Stimulated activated CD4-positive, alpha-beta T cell treated with anti-CD3 and anti-CD28 coated beads, Interleukin-15, amount 100 ng/mL, for 1 hour (primary cell): ENCODE measurements at regions not wholly inside any gene's neighbourhood (a gene's known extent, or its start where the extent isn't known, plus 50 kb on each side); places are given as distances from the start of the nearest gene placed in this dataset.
"Not testable (repeated sequence)": the region's sequence is repeated elsewhere in the genome, so short reads cannot be mapped to it uniquely, and the experiment has no call there.

Experiments used
- DNase-seq, 2 donors: peaks; one replicate each; pipeline ENCODE4 v3.0.0-alpha.2; 2020; ENCODE audit warnings: low read depth in 1 of 2, low spot score in 1 of 2

- DNase-seq = no peak
These were observed 276.3 kb downstream of the NDUFA10 start for GRCh38 chr2:239748811-239749210.

- no peak for DNase-seq
These were observed 277.4 kb downstream of the NDUFA10 start for GRCh38 chr2:239747771-239748170.

GRCh38 chr2:239747274-239747673 lies 277.9 kb downstream of the NDUFA10 start:
- no peak for DNase-seq

GRCh38 chr2:239746559-239747246 lies 278.4 kb downstream of the NDUFA10 start:
- DNase-seq = no peak

DNA sequence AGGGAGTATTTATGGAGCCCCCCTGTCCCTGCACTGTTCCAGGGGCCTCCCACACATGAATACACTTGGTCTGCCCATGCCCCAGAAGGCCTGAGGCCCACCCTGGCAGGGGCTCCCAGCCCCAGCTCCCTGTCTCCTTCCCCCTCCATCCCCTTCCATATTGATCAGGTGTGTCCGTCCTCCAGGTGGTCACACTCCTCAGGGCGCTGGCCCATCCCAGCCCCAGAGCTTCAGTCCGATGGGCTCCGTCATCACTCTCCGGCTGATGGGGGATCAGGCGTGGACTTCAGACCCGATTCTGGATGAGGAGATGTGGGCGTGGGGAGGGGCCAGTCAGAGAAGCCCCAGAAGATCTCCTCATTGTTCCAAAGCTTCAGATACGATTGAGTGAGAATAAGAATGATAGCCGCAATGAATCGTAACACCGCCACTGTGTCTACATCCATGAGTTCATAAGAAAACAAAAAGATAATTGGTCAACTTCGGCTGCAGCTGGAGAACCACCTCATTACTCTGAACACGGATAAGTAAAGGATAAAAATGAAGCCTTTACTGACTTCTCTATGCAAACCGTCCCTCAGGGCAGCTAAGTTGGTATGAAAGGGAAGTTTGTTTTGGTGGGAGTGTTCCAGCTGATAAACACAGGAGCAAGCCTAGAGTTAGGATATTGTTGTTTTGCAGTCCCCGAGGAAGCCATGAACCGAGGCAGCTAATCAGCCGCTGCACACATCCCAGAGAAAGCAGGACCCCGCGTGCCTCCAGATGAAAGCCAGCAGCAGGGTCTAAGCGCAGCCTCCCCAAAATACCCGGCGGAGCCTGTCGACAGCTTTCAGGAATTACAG lies 279.5 kb downstream of the NDUFA10 start:
- no peak for DNase-seq

- DNase-seq = no peak
These were observed 280.3 kb downstream of the NDUFA10 start for GRCh38 chr2:239744706-239745340.

- no peak for DNase-seq
These were observed 281.9 kb downstream of the NDUFA10 start for GRCh38 chr2:239743206-239743605.

DNA sequence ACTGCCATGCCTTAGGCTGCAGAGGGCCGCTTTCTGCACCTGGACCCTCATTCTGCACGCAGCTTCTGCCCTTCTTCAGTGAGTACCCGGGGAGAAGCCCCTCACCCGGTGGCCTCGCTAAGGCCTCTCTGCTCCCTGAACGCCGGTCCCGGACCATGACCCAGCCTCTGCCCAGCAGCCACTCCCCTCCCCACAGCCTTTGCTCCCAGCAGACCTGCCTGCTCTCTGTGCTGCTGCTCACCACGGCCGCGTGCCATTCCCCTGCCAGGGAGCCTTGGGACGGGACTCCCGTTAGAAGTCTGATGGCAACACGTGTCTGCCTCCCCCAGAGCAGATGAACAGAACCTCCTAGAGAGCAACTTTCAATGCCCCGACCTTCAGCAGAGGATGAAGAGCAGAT lies 282.8 kb downstream of the NDUFA10 start:
- DNase-seq = no peak

DNA sequence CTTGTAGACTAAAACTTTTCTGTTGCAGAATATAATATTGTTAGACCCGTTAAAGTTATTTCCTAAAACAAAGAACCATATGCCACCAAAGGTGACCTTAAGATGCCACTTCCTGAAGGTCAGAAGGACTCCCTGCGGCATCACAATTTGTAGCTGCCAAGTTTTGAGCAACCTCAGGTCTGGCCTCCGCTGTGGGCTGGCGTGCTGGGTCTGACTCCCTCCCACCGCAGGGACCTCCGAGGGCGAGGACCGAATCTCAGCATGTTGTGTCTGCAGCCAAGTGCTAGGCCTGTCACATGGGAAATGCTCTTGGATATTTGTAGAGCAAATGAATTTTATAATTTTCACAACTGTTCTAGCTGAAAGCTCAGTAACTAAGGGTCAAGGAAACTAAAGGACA lies 285.9 kb downstream of the NDUFA10 start:
- no peak for DNase-seq

- no peak for DNase-seq
These were observed 287.0 kb downstream of the NDUFA10 start for GRCh38 chr2:239738159-239738558.

DNA sequence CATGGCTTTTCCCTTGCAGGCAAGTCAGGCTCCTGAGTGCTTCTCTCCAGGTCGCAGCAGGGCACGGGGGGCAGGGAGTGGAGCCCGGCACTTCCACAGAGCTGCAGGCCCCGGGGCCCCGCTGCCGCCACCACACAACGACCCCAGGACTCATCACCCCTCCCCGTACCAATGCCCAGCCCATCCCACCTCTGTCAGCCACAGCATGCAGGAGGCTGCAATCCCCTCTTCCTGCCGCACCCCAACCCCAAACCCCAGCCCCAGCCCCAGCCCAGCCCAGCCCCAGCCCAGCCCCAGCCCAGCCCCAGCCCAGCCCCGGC lies 288.0 kb downstream of the NDUFA10 start:
- no peak for DNase-seq

GRCh38 chr2:239736358-239737143 lies 288.6 kb downstream of the NDUFA10 start:
- no peak for DNase-seq

GRCh38 chr2:239735829-239736357 lies 289.2 kb downstream of the NDUFA10 start:
- no peak for DNase-seq

DNA sequence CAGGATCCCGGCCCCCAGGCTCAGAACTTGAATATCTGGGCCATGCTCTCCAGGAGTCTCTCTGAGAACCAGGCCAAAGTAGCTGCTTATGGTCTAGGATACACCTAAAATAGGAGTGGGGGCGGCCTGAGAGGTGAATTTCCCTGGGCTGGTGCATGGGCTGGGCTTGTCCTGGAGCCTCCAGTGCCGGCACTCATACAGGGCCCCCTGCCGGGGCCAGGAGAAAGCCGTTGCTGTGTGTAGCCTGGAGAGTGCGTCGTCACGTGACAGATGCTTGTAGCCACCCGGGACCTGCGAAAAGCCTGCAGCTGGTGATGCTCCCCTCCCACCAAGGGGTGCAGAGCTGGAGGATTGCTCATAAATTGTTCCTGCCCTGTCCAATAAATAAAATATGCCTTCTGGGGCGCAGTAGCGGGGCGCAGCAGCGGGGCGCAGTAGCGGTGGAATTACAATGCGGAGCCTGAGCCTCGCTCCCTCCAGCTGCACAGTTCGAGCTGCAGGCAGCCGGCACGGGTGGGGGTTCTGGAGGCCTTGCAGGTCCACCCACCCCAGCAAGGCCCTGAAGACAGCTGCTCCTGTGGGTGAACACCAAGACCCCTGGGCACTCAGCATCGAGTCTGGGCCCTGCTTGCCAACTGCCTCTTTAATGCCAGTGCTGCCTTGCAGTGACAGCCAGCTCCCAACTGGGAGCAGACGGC lies 289.9 kb downstream of the NDUFA10 start:
- no peak for DNase-seq

DNA sequence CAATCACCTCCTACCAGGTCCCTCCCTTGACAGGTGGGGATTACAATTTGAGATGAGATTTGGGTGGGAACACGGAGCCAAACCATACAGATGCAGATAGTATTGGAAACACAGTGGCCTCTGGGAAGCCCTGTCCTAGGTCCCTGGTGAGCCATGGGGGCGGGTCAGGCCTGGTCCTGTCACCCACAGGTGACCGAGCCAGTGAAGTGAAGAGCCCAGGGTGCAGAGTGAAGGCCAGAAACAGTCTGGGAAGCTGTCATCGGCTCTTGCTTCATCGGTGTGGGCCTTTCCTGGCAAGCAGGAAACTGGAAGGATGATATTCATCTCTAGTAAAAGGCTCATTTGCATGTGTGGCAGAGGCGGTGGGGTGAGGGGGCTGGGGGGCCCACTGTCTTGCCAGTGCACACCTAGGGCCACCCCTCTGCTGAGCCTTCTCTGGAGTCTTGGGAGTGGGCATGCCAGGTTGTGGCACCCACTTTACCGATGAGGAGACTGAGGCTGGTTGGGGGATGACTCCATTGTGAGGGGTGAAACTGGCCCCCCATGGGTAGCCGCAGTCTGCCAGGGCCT lies 290.6 kb downstream of the NDUFA10 start:
- no peak for DNase-seq

DNA sequence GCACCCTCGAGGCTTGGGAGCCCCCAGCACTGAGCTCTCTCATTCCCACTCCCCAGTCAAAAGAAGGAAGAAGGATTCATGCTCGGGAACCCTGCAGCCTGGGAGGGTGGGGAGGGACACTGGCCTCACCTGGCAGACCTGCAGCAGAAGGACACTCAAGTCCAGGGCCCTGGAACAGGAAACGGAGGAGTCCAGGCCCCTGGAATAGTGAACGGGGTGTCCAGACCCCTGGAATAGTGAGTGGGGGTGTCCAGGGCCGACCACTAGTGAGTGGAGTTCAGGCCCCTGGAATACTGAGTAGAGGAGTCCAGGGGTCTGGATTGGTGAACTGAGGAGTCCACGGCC lies 292.5 kb downstream of the NDUFA10 start:
- DNase-seq = no peak

DNA sequence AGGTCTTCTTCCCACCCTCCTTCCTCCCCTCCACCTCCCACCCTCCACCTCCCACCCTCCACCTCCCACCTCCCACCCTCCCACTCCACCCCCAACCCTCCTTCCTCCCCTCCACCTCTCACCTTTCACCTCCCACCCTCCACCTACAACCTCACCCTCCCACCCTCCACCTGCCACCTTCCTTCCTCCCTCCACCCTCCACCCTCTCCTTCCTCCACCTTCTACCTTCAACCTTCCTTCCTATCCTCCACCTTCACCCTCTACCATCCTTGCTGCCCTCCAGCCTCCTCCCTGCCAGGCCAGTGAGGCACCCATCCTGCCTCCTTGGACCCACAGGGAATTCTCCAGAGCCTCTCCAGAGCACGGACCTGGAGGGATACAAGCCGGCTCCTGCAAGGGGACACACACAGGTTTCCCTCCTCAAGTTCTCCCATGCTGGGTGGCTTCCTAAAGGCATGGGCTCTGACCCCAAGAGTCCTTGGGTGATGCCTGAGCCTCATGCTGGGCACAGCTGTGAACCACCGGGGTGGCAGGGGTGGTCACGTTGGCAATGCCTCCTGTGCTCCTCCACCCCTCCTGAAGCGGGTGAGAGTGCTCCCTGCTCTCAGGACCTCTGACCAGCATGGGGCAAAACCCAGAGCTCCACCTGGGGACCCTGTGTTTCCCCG lies 293.0 kb downstream of the NDUFA10 start:
- DNase-seq = no peak

DNA sequence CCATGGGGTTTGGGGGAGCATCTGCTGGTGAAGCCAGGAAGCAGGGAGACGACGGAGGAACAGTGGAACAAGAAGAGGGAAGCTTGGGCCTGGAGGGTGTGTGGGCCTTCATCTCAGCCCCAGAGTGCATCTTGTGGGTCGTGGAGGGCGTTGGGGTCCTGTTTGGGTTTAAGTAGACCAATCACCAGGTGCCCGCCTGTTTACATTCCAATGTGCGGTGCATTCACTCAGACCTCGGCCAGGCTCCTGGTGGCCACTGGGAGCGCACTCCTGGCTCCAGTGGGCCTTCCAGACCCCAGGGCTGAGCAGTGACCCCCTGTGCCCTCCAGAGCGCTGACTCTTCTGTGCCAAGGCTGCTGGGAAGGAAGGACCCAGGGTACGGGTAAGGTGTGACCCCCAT lies 293.7 kb downstream of the NDUFA10 start:
- DNase-seq = no peak

DNA sequence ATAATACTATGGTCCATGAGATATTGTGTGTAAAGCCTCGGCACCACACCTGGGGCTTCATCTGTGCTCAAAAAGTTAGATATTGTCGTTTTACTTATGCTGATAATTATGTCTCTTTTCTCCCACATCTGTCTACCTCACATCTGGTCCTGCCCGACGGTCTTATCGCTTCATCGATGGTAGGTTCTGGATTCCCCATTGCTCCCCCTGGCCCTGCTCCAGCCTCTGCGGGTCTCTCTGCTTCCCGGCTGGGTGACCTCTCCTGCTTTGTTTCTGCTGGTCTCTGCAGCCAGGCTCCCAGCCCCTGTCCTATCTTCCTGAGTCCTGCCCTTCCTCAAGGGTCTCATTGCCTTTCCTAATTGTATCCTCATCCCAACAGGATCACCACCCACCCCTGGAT lies 294.2 kb downstream of the NDUFA10 start:
- no peak for DNase-seq

DNA sequence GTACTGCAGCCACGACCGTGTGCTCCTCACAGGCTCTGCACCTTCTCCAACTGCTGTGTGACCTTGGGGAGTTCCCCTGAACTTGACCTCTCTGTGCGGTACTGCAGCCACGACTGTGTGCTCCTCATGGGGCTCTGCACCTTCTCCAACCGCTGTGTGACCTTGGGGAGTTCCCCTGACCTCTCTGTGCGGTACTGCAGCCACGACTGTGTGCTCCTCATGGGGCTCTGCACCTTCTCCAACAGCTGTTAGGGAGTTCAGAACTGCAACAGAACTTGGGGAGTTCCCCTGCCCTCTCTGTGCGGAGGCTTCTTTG lies 294.6 kb downstream of the NDUFA10 start:
- DNase-seq = not testable (repeated sequence)
